GM18519 (cell line): ENCODE measurements at regions not wholly inside any gene's neighbourhood (a gene's known extent, or its start where the extent isn't known, plus 50 kb on each side); places are given as distances from the start of the nearest gene placed in this dataset.
A peak's percentile ranks its signal among the peaks of the same experiment; 100 is the strongest.

Experiments
- ATAC-seq: cut with Tn5 transposase; IDR thresholded peaks from one replicate; pipeline ENCODE4 v1.9.1; 2021; ENCODE audit warnings: mild to moderate bottlenecking, moderate library complexity; ENCODE audit not compliant: unreplicated experiment, low FRiP score

- no peak for ATAC-seq
These were observed 401.2 kb upstream of the BTBD3 start for GRCh38 chr20:11516448-11516847.

DNA sequence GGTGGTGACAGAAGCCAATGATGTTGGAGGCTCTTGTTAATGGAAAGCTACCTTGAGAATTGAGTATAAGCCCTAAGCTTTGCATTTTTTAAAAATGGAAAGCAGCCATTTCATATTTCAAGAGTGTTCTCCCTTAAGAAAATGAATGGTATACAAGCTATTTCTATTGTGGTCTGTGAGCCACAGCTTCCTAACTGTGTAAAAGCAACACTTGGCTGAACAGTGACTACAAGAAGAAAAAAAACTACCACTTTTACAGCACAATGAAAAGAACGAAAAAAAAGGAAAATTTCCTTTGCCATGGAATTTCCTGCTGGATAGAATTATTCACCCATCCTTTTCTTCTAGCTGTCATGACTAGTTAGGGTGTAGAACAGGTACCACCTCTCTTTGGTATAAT, 397.1 kb upstream of the BTBD3 start:
- ATAC-seq: no peak

DNA sequence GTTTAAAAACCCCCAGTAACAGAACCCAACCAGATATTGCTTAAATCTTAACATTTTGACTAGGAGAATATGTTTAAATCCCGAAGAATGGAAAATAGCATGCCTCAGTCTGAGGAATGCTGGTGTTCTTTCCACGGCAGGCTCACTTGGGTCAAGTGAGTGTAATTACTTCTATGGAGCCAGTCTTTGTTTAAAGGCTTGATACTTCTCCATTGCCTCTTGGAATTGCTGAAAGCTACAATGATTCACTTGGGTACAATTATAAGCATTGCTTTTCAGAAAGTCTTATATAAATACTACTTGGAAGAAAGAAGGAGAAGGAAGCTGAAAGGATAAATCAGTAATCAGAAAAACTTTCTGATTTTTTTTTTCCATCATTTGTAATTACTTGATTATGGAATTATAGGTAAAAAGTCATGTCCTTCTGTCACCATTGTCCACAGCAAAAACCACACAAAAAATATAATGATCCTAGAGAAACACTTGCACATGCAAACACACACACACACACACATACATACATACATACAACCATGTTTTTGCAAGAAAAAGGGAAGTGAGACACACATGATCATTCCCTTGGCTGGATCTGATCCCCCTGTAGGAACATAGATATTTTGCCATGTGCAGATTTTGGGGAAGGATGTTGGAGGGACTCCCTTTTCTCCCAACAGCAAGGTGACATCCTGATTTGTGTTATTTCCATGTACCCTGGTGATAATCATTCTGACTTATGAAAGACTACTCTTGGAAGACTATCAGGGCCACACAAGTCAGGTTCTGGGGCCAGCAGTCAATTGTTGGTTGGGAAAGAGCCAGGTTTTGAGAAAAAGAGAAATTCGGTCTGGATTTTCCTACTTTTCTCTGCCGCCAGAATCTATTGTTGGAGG, 396.0 kb upstream of the BTBD3 start:
- no peak for ATAC-seq

GRCh38 chr20:11522366-11522741, 395.3 kb upstream of the BTBD3 start:
- no peak for ATAC-seq

GRCh38 chr20:11529047-11529446, 388.6 kb upstream of the BTBD3 start:
- no peak for ATAC-seq

- no peak for ATAC-seq
These were observed 380.7 kb upstream of the BTBD3 start for GRCh38 chr20:11537032-11537431.

DNA sequence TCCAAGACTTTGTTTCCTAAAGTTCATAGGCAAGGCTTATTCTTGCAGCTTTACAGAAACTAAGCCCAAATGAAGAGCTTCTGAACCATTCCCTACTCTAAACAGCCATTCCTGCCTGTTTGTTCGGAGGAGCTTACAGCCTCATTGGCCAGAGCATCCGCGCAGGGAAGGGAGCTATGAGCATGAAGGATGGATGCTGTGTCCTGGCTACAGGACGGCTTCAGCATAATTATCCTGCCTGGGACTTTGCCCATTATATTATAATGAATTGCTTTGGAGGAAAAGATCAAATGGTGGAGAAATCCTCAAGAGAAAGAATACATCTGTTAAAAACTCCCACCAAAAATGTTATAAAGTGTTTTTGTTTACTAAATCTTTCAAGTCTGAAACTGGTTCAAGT, 378.2 kb upstream of the BTBD3 start:
- no peak for ATAC-seq

- no peak for ATAC-seq
These were observed 377.1 kb upstream of the BTBD3 start for GRCh38 chr20:11540558-11540957.

- ATAC-seq: no peak
These were observed 375.0 kb upstream of the BTBD3 start for GRCh38 chr20:11542645-11543044.

GRCh38 chr20:11544029-11544678, 373.5 kb upstream of the BTBD3 start:
- ATAC-seq: peak; percentile 78

DNA sequence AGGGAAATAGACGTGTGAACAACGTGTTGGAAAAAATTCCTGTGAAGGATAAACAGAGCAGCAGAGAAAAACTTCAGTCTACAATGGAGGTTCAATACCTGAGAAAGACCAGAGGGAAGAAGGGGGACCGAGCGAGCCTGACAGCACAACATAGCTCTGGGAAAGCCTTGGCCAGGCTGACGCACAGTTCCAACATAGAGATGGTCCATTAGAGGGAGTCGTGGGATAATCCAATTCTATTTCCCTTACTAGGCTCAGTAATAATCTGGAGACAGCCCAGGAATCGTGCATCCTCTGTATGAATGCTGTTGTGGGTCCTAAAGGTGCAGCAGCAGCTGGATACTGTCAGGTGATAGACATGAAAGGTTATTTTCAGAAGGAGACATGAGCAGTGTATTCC, 370.8 kb upstream of the BTBD3 start:
- no peak for ATAC-seq

GRCh38 chr20:11549172-11550103, 368.3 kb upstream of the BTBD3 start:
- no peak for ATAC-seq

DNA sequence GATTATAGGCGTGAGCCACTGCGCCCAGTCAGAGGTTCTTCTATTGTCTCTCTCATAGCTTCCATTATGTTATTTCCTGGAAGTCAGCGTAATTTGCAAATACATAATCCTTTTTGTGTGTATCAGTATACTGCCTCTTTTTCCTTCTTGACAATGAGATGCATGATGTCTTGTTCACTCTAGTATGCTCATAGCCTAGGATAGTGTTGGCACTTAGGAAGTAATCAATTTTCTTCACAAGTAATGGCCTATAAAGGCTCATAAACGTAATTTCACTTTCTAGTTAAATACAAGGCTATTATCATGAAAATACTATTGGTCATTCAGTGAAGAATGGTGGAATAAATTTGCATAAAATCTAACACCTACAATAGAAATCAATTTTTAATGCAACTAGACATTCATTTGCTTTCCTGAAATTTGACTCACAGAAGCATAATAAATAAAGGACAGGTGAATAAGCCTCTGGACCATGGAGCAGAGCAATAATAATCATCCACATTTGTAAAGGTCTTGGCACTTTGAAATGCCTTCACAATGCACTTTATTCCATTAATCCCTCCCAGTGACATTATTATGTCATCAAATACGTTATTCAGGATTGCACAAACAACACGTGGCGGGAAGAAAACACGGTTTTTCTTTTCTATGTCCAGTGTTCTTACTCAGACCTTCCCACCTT, 366.9 kb upstream of the BTBD3 start:
- no peak for ATAC-seq

- no peak for ATAC-seq
These were observed 366.2 kb upstream of the BTBD3 start for GRCh38 chr20:11551479-11551878.

DNA sequence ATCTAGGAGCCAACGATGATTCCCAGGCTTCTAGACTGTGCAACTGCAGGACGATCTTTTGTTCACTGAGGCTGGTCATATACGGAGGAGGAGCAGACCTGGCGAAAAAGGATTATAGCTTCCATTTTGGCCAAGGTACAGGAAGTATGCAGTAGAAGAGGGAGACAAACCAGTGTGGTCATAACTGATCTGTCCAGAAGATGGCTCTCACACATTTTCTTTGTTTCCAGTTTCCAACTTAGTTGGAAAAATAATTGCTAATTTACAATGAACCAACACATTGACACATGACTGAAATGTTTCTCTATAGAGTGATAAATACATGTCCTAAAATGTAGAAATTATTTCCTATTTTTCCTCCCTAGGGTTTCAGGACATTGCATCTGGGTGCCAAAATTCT, 364.1 kb upstream of the BTBD3 start:
- ATAC-seq: no peak

- no peak for ATAC-seq
These were observed 362.2 kb upstream of the BTBD3 start for GRCh38 chr20:11555510-11555909.

GRCh38 chr20:11556410-11556809, 361.3 kb upstream of the BTBD3 start:
- ATAC-seq: no peak

DNA sequence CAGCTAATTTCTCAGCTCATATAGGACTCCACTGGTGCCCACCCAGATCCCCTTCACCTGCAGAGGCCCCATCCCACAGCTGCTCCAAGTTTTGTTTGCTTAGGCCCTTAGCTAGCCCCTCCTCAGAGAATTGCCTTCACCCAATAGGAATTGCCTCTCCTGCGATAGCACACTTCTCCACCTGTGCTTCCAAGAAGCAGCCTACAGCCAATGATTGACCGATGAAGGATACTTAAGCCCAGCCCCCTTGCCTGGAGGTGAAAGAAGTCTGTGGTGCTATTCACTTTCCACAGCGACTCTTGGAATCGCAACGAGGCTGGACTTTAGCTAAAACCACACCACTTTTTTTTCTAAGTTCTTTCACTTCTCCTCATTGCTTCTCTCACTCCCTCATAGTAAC, 353.2 kb upstream of the BTBD3 start:
- ATAC-seq: no peak

- no peak for ATAC-seq
These were observed 348.5 kb upstream of the BTBD3 start for GRCh38 chr20:11569163-11569562.

GRCh38 chr20:11573507-11573906, 344.2 kb upstream of the BTBD3 start:
- ATAC-seq: no peak
